ENCODE measurements at regions not wholly inside any gene's neighbourhood (a gene's known extent, or its start where the extent isn't known, plus 50 kb on each side); places are given as distances from the start of the nearest gene placed in this dataset.

DNA sequence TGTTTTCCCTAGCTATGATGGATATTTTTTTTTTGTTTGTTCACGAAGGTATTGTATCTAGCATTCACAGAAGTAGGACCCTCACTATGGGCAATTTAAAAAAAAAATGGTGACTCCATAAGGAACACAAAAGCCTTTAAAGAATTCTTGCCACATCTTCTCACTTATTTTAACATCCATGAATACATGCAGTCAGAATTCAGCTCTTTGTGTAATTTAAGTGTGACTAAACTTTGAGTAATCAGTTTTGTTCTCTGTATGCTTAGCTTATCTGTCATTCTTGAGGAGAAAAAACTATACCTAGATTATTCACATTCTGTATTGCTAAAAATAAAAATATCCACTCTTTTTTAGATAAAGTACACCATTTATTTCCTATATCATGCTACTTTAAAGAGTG lies 313.2 kb upstream of the KCND2 start:
- TF ChIP-seq POLR2AphosphoS5 (IDR thresholded peaks at IDR 0.05) (no peak), REST (IDR thresholded peaks at IDR 0.05; ENCODE audit: borderline replicate concordance) (no peak), SMC3 (conservative IDR thresholded peaks at IDR 0.05; ENCODE audit: poor library complexity) (no peak), MXI1 (conservative IDR thresholded peaks at IDR 0.05; ENCODE audit: poor library complexity, severe bottlenecking) (no peak), EZH2 (IDR thresholded peaks at IDR 0.05; ENCODE audit: borderline replicate concordance, insufficient read depth, low read length, poor library complexity, severe bottlenecking) (no peak), TAF1 (IDR thresholded peaks at IDR 0.05; ENCODE audit: low read depth) (no peak), RAD21 (conservative IDR thresholded peaks at IDR 0.05) (no peak), CTCF (IDR thresholded peaks at IDR 0.05; ENCODE audit: poor library complexity, severe bottlenecking) (no peak), EP300 (conservative IDR thresholded peaks at IDR 0.05; ENCODE audit: poor library complexity, severe bottlenecking) (no peak)
- Histone ChIP-seq H3K9me2 (ENCODE audit: insufficient read depth, low read length) (no peaks in the 10 kb centered on the region), H3K4me2 (ENCODE audit: low read length) (no peak overlapping the region), H4K20me1 (ENCODE audit: insufficient read depth) (no peaks in the 10 kb centered on the region), H3K9me3 (ENCODE audit: low read length) (no peaks in the 10 kb centered on the region), H2AFZ (ENCODE audit: low read depth, low read length) (no peak overlapping the region), H3K79me2 (replicated peaks; ENCODE audit: insufficient read depth, low read length) (no peaks in the 10 kb centered on the region), H3F3A (ENCODE audit: insufficient read depth, low read length, poor library complexity, severe bottlenecking) (no peaks in the 10 kb centered on the region), H3K27me3 (ENCODE audit: insufficient read depth, low read depth, low read length) (no peaks in the 10 kb centered on the region), H3K27ac (ENCODE audit: low read length) (no peak overlapping the region), H3K9ac (ENCODE audit: low read length) (no peak overlapping the region), H3K36me3 (ENCODE audit: insufficient read depth, low read length) (no peaks in the 10 kb centered on the region), H3K4me3 (ENCODE audit: low read length) (no peak overlapping the region)

DNA sequence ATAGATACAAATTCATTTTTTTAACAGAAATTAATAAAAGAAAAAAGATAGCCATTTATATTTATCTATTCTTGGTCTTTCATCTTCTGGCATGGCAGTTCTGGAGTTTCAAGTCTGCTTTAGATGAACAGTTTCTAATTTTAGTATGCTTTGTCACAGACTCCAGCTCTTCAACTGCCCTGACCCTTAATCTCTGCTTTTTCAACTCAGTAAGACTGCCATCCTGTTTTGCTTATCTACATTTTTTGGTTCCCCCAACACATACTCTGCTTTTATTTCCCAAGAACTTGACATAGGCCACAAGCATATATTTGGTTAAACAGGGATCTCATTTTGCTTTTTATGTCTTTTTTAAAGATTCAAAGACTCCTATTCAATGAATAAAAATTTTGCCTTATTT lies 309.3 kb upstream of the KCND2 start:
- Histone ChIP-seq H3K9me3 (ENCODE audit: low read length) (no peaks in the 10 kb centered on the region), H3K9me2 (ENCODE audit: insufficient read depth, low read length) (no peaks in the 10 kb centered on the region), H4K20me1 (ENCODE audit: insufficient read depth) (no peaks in the 10 kb centered on the region), H3K27me3 (ENCODE audit: insufficient read depth, low read depth, low read length) (no peaks in the 10 kb centered on the region), H3K4me2 (ENCODE audit: low read length) (no peak overlapping the region), H3K79me2 (replicated peaks; ENCODE audit: insufficient read depth, low read length) (no peaks in the 10 kb centered on the region), H3K27ac (ENCODE audit: low read length) (no peak overlapping the region), H2AFZ (ENCODE audit: low read depth, low read length) (no peak overlapping the region), H3F3A (ENCODE audit: insufficient read depth, low read length, poor library complexity, severe bottlenecking) (no peaks in the 10 kb centered on the region), H3K36me3 (ENCODE audit: insufficient read depth, low read length) (no peaks in the 10 kb centered on the region), H3K4me3 (ENCODE audit: low read length) (no peak overlapping the region), H3K9ac (ENCODE audit: low read length) (no peak overlapping the region)
- no peak for TF ChIP-seq POLR2AphosphoS5 (IDR thresholded peaks at IDR 0.05)
- no peak for TF ChIP-seq CTCF (IDR thresholded peaks at IDR 0.05; ENCODE audit: poor library complexity, severe bottlenecking)
- TF ChIP-seq RAD21 (conservative IDR thresholded peaks at IDR 0.05): no peak
- no peak for TF ChIP-seq MXI1 (conservative IDR thresholded peaks at IDR 0.05; ENCODE audit: poor library complexity, severe bottlenecking)
- TF ChIP-seq REST (IDR thresholded peaks at IDR 0.05; ENCODE audit: borderline replicate concordance): no peak
- TF ChIP-seq EP300 (conservative IDR thresholded peaks at IDR 0.05; ENCODE audit: poor library complexity, severe bottlenecking): no peak
- TF ChIP-seq TAF1 (IDR thresholded peaks at IDR 0.05; ENCODE audit: low read depth): no peak
- no peak for TF ChIP-seq SMC3 (conservative IDR thresholded peaks at IDR 0.05; ENCODE audit: poor library complexity)
- no peak for TF ChIP-seq EZH2 (IDR thresholded peaks at IDR 0.05; ENCODE audit: borderline replicate concordance, insufficient read depth, low read length, poor library complexity, severe bottlenecking)

All from neural cell (in vitro differentiated cells).